Fibroblast of lung (primary cell): ENCODE measurements at regions not wholly inside any gene's neighbourhood (a gene's known extent, or its start where the extent isn't known, plus 50 kb on each side); places are given as distances from the start of the nearest gene placed in this dataset.

Experiments used
- EZH2 ChIP-seq: IDR thresholded peaks from 2 replicates; pipeline ENCODE4 v1.5.1; 2012; ENCODE audit warnings: low read length, control low read depth, mild to moderate bottlenecking; ENCODE audit errors: missing control alignments
- TF ChIP-seq, protein P1 (sequence below), 2 donors: IDR thresholded peaks in 1 of 2; conservative IDR thresholded peaks in 1 of 2; 1 replicate in 1 of 2; 2 replicates in 1 of 2; pipeline ENCODE4 v1.5.1; 2011 to 2012; ENCODE audit warnings: low read length in 2 of 2, control low read depth in 1 of 2, inconsistent platforms in 1 of 2, low read depth in 1 of 2, mild to moderate bottlenecking in 1 of 2

GRCh38 chr19:32199501-32200040 is 145.8 kb upstream of the ZNF507 start:
- TF ChIP-seq, protein P1, sequence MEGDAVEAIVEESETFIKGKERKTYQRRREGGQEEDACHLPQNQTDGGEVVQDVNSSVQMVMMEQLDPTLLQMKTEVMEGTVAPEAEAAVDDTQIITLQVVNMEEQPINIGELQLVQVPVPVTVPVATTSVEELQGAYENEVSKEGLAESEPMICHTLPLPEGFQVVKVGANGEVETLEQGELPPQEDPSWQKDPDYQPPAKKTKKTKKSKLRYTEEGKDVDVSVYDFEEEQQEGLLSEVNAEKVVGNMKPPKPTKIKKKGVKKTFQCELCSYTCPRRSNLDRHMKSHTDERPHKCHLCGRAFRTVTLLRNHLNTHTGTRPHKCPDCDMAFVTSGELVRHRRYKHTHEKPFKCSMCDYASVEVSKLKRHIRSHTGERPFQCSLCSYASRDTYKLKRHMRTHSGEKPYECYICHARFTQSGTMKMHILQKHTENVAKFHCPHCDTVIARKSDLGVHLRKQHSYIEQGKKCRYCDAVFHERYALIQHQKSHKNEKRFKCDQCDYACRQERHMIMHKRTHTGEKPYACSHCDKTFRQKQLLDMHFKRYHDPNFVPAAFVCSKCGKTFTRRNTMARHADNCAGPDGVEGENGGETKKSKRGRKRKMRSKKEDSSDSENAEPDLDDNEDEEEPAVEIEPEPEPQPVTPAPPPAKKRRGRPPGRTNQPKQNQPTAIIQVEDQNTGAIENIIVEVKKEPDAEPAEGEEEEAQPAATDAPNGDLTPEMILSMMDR (conservative IDR thresholded peaks at IDR 0.05 in 1 of 2, IDR thresholded peaks at IDR 0.05 in 1 of 2; ENCODE audit: low read depth in 1 of 2, low read length in 2 of 2) = no peak
- TF ChIP-seq EZH2 = no peak
